Testis (tissue), 2 donors: ENCODE measurements at regions not wholly inside any gene's neighbourhood (a gene's known extent, or its start where the extent isn't known, plus 50 kb on each side); places are given as distances from the start of the nearest gene placed in this dataset.

Experiments
- DNase-seq: peaks from one replicate; pipeline ENCODE4 v3.0.0-alpha.2; 2019
- H3K27ac ChIP-seq, 2 donors: fragments of 200-600 bp; sonication (generic); one replicate each; pipeline ENCODE4 v1.5.1; 2019
- H3K27me3 ChIP-seq: fragments of 200-600 bp; sonication (generic); one replicate; pipeline ENCODE4 v1.5.1; 2019
- H3K36me3 ChIP-seq: fragments of 200-600 bp; sonication (generic); one replicate; pipeline ENCODE4 v1.5.1; 2017; ENCODE audit warnings: low read depth; ENCODE audit errors: missing control alignments
- H3K4me1 ChIP-seq: fragments of 200-600 bp; sonication (generic); one replicate; pipeline ENCODE4 v1.5.1; 2019
- H3K4me3 ChIP-seq, 2 donors: fragments of 200-600 bp; sonication (generic); one replicate each; pipeline ENCODE4 v1.5.1; 2017 to 2019
- H3K9me3 ChIP-seq: fragments of 200-600 bp; sonication (generic); one replicate; pipeline ENCODE4 v1.5.1; 2017
- POLR2A ChIP-seq: fragments of 450-650 bp; IDR thresholded peaks from one replicate; pipeline ENCODE4 v1.6.1; 2017; ENCODE audit warnings: antibody characterized with exemption, mild to moderate bottlenecking, moderate library complexity
- WGBS, 2 donors: methylation state at CpG; one replicate each; pipeline ENCODE4 v1.1.5; 2018; 5-methylcytosine and 5-hydroxymethylcytosine counted together
- intact Hi-C: fragments of 100-400 bp; cut with DNase I; formaldehyde crosslinking; loops from one replicate; pipeline ENCODE4 v1.15.1; 2023; ENCODE audit warnings: low total_unique reads
- TF ChIP-seq, protein P1 (sequence below), 3 experiments: fragments of 450-650 bp in 2 of 3; fragments of 200-600 bp in 1 of 3; sonication (generic) in 1 of 3; IDR thresholded peaks; one replicate each; pipeline ENCODE4 v1.5.1; 2016 to 2019; ENCODE audit warnings: antibody characterized with exemption in 3 of 3, mild to moderate bottlenecking in 2 of 3, moderate library complexity in 1 of 3

DNA sequence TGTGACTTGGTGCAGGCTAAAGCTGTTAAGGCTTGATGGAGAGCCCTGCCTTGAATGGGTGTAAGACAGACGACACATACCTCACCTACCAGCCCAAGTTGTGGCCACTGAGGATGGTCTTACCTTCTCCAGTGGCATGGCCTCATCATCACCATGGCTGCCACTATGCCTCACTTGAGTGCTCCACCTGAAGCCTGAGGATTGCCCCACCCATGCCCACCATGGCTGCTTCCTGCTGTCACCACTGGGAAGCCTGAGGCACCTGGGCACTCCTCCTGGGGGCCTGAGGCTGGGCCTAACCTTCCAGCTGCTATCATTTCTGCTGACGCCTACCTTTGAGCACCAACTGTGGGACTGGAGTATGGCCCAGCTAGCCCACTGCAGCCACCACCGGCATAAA is 1605.7 kb upstream of the FLRT2 start:
- Histone ChIP-seq H3K9me3 (no peaks in the 10 kb centered on the region), H3K4me1 (no peaks in the 10 kb centered on the region), H3K27ac (no peak overlapping the region), H3K4me3 (no peak overlapping the region), H3K27me3 (no peaks in the 10 kb centered on the region), H3K36me3 (no peaks in the 10 kb centered on the region)
- 93 to 100% methylated on average over 2 to 3 of the region's 3 CpGs for WGBS, 2 donors
- intact Hi-C loops: no loop called here
- DNase-seq: no peak
- TF ChIP-seq, protein P1, sequence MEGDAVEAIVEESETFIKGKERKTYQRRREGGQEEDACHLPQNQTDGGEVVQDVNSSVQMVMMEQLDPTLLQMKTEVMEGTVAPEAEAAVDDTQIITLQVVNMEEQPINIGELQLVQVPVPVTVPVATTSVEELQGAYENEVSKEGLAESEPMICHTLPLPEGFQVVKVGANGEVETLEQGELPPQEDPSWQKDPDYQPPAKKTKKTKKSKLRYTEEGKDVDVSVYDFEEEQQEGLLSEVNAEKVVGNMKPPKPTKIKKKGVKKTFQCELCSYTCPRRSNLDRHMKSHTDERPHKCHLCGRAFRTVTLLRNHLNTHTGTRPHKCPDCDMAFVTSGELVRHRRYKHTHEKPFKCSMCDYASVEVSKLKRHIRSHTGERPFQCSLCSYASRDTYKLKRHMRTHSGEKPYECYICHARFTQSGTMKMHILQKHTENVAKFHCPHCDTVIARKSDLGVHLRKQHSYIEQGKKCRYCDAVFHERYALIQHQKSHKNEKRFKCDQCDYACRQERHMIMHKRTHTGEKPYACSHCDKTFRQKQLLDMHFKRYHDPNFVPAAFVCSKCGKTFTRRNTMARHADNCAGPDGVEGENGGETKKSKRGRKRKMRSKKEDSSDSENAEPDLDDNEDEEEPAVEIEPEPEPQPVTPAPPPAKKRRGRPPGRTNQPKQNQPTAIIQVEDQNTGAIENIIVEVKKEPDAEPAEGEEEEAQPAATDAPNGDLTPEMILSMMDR (IDR thresholded peaks at IDR 0.05): no peak
- TF ChIP-seq POLR2A: no peak

DNA sequence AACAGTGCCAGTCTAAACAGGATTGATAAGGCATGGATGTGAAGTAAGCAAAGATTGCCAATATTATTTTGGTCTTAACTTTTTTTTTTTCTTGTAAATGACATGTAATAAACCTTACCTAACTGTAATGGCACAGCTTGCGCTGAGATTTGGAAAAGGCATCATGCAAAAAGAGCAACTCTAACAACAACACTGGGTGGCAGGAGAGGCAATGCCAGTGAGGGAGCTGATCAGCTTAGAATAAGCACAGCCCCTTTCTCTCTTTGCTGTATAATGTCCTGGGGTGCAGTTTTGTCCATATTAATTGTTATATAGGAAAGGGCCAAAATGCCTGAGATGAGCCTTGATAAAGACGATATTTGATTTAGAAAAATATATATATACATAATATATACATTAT is 1589.7 kb upstream of the FLRT2 start:
- peak; percentile 15 for DNase-seq
- H3K27me3 ChIP-seq: no peaks in the 10 kb centered on the region
- no peaks in the 10 kb centered on the region for H3K9me3 ChIP-seq
- H3K4me1 ChIP-seq: no peaks in the 10 kb centered on the region
- 82% methylated on average over 2 of the region's 2 CpGs for WGBS, 2 donors
- H3K4me3 ChIP-seq: no peak overlapping the region
- H3K36me3 ChIP-seq: no peaks in the 10 kb centered on the region
- intact Hi-C loops: no loop called here
- TF ChIP-seq, protein P1 (IDR thresholded peaks at IDR 0.05): no peak
- TF ChIP-seq POLR2A: no peak
- H3K27ac ChIP-seq: no peak overlapping the region

DNA sequence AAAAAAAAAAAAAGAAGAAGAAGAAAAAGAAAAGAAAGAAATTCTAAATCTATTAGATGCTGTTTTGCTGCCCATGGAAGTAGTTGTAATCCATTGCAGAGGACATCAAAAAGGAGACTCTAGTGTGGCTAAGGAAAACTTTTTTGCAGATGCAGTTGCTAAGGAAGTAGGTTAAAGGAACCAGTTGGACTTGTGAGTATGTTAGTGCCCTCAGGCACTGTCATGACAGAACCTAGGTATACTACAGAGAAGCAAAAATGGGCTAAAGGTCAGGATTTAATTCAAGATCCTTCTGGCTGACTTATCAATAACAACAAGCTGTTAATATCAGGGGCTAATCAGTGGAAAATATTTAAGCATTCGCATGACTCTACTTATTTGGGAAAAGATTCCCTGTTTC is 1571.6 kb upstream of the FLRT2 start:
- intact Hi-C loops: no loop called here
- 90 to 95% methylated on average over 1 of the region's 1 CpG for WGBS, 2 donors

DNA sequence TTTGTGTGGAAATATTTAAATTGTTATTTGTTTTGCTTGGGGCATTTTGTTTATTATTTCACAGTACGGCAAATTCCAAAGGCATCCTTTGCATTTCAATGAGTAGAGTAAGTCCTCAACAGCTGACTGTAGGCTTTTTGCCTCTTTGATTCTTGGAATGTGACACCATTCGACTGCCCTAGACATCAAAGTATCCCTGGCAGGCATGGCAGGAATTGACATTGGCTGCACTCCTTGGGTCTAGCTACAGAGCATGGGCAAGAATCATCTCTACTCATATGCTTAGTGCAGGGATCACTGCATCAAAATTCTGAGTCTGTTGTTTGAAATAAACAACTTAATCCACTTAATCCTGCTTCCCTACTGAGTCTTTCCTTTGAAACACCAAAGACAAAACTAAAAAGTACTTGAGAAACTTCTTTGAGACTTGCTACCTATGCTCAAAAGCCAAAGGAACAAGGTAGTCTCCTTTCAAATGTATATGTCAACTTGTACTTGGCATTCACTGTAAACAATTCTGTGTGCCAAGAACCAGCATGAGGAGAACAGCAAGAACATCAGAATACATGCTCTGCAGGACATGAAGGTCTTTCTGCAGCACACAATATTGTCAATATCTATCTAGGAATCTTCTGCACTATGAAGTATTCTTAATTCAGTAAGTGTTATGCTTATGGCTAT is 1569.0 kb upstream of the FLRT2 start:
- Histone ChIP-seq H3K27me3 (no peaks in the 10 kb centered on the region), H3K27ac (no peak overlapping the region), H3K9me3 (no peaks in the 10 kb centered on the region), H3K4me3 (no peak overlapping the region), H3K4me1 (no peaks in the 10 kb centered on the region), H3K36me3 (no peaks in the 10 kb centered on the region)
- 69 to 82% methylated on average over 2 of the region's 2 CpGs for WGBS, 2 donors
- intact Hi-C loops: no loop called here
- TF ChIP-seq POLR2A: no peak
- TF ChIP-seq, protein P1 (IDR thresholded peaks at IDR 0.05): no peak
- DNase-seq: no peak

More for the DNA sequence above, 1571.6 kb upstream of the FLRT2 start:
- H3K4me1 ChIP-seq: no peaks in the 10 kb centered on the region
- TF ChIP-seq POLR2A: no peak
- TF ChIP-seq, protein P1 (IDR thresholded peaks at IDR 0.05): no peak
- no peak overlapping the region for H3K27ac ChIP-seq
- no peak overlapping the region for H3K4me3 ChIP-seq
- no peaks in the 10 kb centered on the region for H3K9me3 ChIP-seq
- H3K27me3 ChIP-seq: no peaks in the 10 kb centered on the region
- no peak for DNase-seq
- H3K36me3 ChIP-seq: no peaks in the 10 kb centered on the region

DNA sequence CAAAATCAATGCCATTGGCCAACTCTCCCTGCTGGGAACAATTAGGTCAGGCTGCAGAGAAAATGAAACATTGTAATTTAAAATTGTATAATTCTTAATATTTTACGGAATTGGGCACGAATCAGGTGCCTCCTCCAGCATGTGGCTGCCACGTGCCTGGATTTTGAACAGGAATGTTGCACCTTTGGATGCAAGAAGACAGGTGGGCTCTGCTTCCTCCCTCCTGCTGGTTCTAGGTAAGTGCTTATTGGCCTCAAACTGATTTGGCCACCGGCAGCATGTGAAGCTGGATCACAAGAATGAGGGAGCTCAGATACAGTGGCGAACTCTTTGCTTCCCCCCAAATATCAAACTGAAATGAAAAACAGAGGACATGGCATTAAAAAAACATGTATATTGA is 1559.9 kb upstream of the FLRT2 start:
- intact Hi-C loops: no loop called here
- Histone ChIP-seq H3K4me1 (no peaks in the 10 kb centered on the region), H3K4me3 (no peak overlapping the region), H3K9me3 (no peaks in the 10 kb centered on the region), H3K27me3 (no peaks in the 10 kb centered on the region), H3K27ac (no peak overlapping the region), H3K36me3 (no peaks in the 10 kb centered on the region)
- 39 to 60% methylated on average over 5 of the region's 5 CpGs for WGBS, 2 donors
- peak; percentile 50 for DNase-seq
- TF ChIP-seq, protein P1 (IDR thresholded peaks at IDR 0.05): no peak
- TF ChIP-seq POLR2A: no peak
